Karpas-422 (cell line): ENCODE measurements at regions not wholly inside any gene's neighbourhood (a gene's known extent, or its start where the extent isn't known, plus 50 kb on each side); places are given as distances from the start of the nearest gene placed in this dataset.
A peak's percentile ranks its signal among the peaks of the same experiment; 100 is the strongest.

Experiments used
- DNase-seq: peaks from one replicate; pipeline ENCODE4 v3.0.0-alpha.2; 2015
- H2AFZ ChIP-seq: fragments of 200-600 bp; sonication (generic); 2 replicates; pipeline ENCODE4 v1.6.1; 2014; ENCODE audit warnings: antibody characterized with exemption, low read length, mixed read lengths
- H3K27ac ChIP-seq: fragments of 200-600 bp; sonication (generic); 2 replicates; pipeline ENCODE4 v1.5.1; 2014; ENCODE audit warnings: mild to moderate bottlenecking, low read length, moderate library complexity
- H3K27me3 ChIP-seq: fragments of 200-600 bp; sonication (generic); 2 replicates; pipeline ENCODE4 v1.6.1; 2014; ENCODE audit warnings: low read length, mixed read lengths
- H3K36me3 ChIP-seq: fragments of 200-600 bp; sonication (generic); 2 replicates; pipeline ENCODE4 v1.6.1; 2014; ENCODE audit warnings: low read length, mixed read lengths; ENCODE audit not compliant: insufficient read depth
- H3K4me1 ChIP-seq: fragments of 200-600 bp; sonication (generic); 2 replicates; pipeline ENCODE4 v1.6.1; 2014; ENCODE audit warnings: mild to moderate bottlenecking, low read length, mixed read lengths
- H3K4me2 ChIP-seq: fragments of 200-600 bp; sonication (generic); 2 replicates; pipeline ENCODE4 v1.6.1; 2014; ENCODE audit warnings: low read length, low read depth, mild to moderate bottlenecking; ENCODE audit not compliant: poor library complexity, severe bottlenecking
- H3K4me3 ChIP-seq: fragments of 200-600 bp; sonication (generic); 2 replicates; pipeline ENCODE4 v1.5.1; 2014; ENCODE audit warnings: mild to moderate bottlenecking, antibody characterized with exemption, low read length, mixed read lengths
- H3K79me2 ChIP-seq: fragments of 200-600 bp; sonication (generic); 2 replicates; pipeline ENCODE4 v1.6.1; 2014; ENCODE audit warnings: mild to moderate bottlenecking, low read length, mixed read lengths
- H3K9ac ChIP-seq: fragments of 200-600 bp; sonication (generic); 2 replicates; pipeline ENCODE4 v1.6.0; 2014; ENCODE audit warnings: low read length
- H3K9me2 ChIP-seq: fragments of 200-600 bp; sonication (generic), shearing (Covaris generic); replicated peaks from 2 replicates; pipeline ENCODE4 v1.6.0; 2014; ENCODE audit warnings: mild to moderate bottlenecking, low read length, moderate library complexity; ENCODE audit not compliant: insufficient read depth
- H3K9me3 ChIP-seq: fragments of 300-700, 200-600 bp; sonication (generic); 2 replicates; pipeline ENCODE4 v1.6.1; 2014; ENCODE audit warnings: low read length, mixed read lengths
- H4K20me1 ChIP-seq: fragments of 200-600 bp; sonication (generic); 2 replicates; pipeline ENCODE4 v1.6.1; 2014; ENCODE audit warnings: mild to moderate bottlenecking, antibody characterized with exemption, low read length, low read depth; ENCODE audit not compliant: insufficient read depth

DNA sequence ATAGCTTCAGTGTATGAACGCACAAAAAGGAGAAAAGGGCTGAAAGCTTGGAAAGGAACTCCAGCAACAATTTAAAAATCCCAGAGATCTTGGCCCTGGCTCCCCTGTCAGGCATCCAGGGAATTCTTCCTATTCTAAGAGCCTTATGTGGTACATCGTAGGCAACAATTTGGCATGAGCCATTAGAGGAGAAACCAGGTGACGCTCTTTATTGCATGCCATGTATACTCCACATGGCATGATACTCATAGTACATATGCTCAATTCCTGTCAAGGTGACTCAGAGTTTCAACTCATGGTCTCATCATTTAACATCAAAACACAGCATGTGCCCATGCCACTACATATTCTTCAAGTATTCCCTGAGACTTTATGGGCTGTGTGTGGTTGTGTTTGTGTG lies 191.3 kb downstream of the OR13H1 start:
- H3K4me3 ChIP-seq: no peak overlapping the region
- no peak overlapping the region for H3K9ac ChIP-seq
- no peaks in the 10 kb centered on the region for H3K79me2 ChIP-seq

DNA sequence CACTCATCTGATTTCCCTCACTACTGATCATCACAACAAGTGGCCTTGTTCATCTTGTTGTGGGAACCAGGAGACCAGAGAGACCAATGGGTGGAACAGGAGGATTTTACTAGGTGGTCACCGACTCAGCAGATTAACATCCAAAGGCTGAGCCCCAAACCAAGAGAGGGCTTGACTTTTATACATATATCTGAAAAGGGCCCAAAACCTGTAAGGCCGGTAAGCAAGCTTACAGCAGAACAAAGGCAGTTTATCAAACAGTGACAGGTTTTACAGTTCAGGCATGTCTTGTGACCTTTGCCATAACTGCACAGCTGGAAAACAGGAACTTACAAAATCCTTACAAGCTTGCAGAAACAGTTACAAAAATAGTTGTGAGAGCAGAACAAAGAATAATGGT lies 195.9 kb downstream of the OR13H1 start:
- H3K79me2 ChIP-seq: no peaks in the 10 kb centered on the region
- H3K27ac ChIP-seq: no peak overlapping the region
- no peaks in the 10 kb centered on the region for H3K27me3 ChIP-seq
- no peak overlapping the region for H3K4me2 ChIP-seq
- H3K9ac ChIP-seq: no peak overlapping the region
- no peak for DNase-seq
- H3K9me2 ChIP-seq: no peaks in the 10 kb centered on the region
- no peaks in the 10 kb centered on the region; the same call in 1 of the 2 replicates for H3K36me3 ChIP-seq
- H4K20me1 ChIP-seq: no peaks in the 10 kb centered on the region
- H3K4me1 ChIP-seq: peaks cover 5% of the 10 kb centered on the region
- H3K9me3 ChIP-seq: peaks cover 4% of the 10 kb centered on the region
- H2AFZ ChIP-seq: no peak overlapping the region
- H3K4me3 ChIP-seq: no peak overlapping the region

More for the DNA sequence above, 191.3 kb downstream of the OR13H1 start:
- Histone ChIP-seq H3K9me2 (no peaks in the 10 kb centered on the region), H3K27me3 (no peaks in the 10 kb centered on the region), H3K4me1 (peaks cover 4% of the 10 kb centered on the region), H3K36me3 (no peaks in the 10 kb centered on the region; the same call in 1 of the 2 replicates), H4K20me1 (no peaks in the 10 kb centered on the region), H3K9me3 (peaks cover 4% of the 10 kb centered on the region), H2AFZ (no peak overlapping the region), H3K27ac (no peak overlapping the region), H3K4me2 (no peak overlapping the region)
- no peak for DNase-seq

DNA sequence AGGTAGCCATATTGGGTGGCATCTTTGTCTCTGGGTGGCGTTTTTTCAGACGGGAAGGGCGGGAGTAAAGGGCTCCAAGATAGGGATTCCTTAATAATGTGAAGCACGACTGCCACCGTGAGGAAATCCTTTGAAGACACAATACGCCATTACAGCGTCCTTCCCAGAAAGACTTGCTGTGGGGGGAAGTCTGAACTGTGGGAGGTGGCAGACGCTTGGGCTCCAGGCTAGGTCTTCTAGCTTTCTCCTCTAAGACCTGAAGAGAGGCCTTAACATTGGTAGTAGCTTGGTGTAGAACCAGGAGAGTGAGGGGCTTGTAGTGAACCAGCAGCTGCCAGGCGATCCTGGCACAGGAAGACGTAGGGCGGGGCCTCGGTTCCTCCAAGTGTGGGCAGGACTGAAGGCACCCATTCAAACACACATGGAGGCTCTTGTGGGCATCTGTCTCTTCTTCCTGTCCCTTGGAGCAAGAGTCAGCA lies 197.3 kb downstream of the OR13H1 start:
- DNase-seq: peak; percentile 90
- H3K9me3 ChIP-seq: peaks cover 4% of the 10 kb centered on the region
- H2AFZ ChIP-seq: peak overlapping the region; percentile 89
- no peaks in the 10 kb centered on the region for H3K27me3 ChIP-seq
- no peaks in the 10 kb centered on the region; the same call in 1 of the 2 replicates for H3K36me3 ChIP-seq
- peaks cover 9% of the 10 kb centered on the region for H3K4me1 ChIP-seq
- peak overlapping the region; percentile 49; the same call in 1 of the 2 replicates for H3K27ac ChIP-seq
- peak overlapping the region; percentile 64 for H3K4me2 ChIP-seq
- H4K20me1 ChIP-seq: no peaks in the 10 kb centered on the region
- H3K79me2 ChIP-seq: no peaks in the 10 kb centered on the region
- H3K9ac ChIP-seq: peak overlapping the region; percentile 58
- no peaks in the 10 kb centered on the region for H3K9me2 ChIP-seq
- H3K4me3 ChIP-seq: peak overlapping the region; percentile 61; the same call in 1 of the 2 replicates

DNA sequence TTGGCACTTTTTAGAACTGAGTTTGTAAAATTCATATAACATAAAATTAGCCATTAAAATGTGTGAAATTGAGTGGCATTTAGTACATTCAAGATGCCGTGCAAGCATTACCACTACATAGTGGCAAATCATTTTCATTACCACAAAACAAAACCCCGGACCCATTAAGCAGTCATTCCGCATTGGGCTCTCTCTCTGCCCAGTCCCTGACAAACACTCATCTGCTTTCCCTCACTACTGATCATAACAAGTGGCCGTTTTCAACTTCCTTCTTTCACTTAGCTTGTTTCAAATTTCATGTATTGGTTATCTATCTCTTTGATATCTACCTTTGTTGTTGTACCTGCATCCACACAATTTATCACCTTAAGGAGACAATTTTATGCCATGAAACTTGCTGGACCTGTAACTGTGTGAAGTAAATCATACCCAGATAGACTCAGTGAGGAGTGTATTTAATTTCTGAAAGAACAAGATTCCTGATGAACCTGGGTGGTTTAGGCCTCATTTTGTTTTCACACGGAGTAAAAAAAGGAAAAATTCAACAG lies 202.1 kb downstream of the OR13H1 start:
- no peaks in the 10 kb centered on the region for H4K20me1 ChIP-seq
- H3K9ac ChIP-seq: peak overlapping the region; percentile 73
- no peaks in the 10 kb centered on the region for H3K36me3 ChIP-seq
- H3K79me2 ChIP-seq: no peaks in the 10 kb centered on the region
- DNase-seq: peak; percentile 68
- peak overlapping the region; percentile 80 for H3K4me2 ChIP-seq
- H3K4me3 ChIP-seq: peak overlapping the region; percentile 74
- H3K4me1 ChIP-seq: peaks cover 15% of the 10 kb centered on the region
- H3K27me3 ChIP-seq: no peaks in the 10 kb centered on the region
- no peaks in the 10 kb centered on the region for H3K9me3 ChIP-seq
- no peaks in the 10 kb centered on the region for H3K9me2 ChIP-seq
- H2AFZ ChIP-seq: peak overlapping the region; percentile 98
- H3K27ac ChIP-seq: peak overlapping the region; percentile 67

DNA sequence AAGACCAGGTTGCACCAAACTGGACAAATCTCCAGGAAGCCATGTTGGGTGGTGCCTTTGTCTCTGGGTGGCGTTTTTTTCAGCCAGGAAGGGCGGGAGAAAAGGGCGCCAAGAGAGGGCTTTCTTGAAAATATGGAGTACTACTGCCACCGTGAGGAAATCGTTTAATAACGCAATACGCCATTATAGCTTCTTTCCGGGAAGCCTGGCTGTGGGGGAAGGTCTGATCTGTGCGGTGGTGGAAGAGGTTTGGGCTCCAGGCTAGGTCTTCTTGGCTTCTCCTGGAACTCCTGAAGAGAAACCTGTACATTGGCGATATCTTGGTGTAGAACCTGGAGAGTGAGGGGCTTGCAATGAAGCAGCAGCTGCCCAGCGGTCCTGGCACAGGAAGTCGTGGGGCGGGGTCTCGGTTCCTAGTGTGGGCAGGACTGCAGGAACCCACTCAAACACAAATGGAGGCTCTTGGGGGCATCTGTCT lies 202.7 kb downstream of the OR13H1 start:
- Histone ChIP-seq H3K4me2 (peak overlapping the region; percentile 80), H2AFZ (peak overlapping the region; percentile 98), H3K27me3 (no peaks in the 10 kb centered on the region), H3K27ac (peak overlapping the region; percentile 67), H3K36me3 (no peaks in the 10 kb centered on the region), H3K79me2 (no peaks in the 10 kb centered on the region), H3K9me2 (no peaks in the 10 kb centered on the region), H3K9ac (peak overlapping the region; percentile 73), H3K4me3 (peak overlapping the region; percentile 74), H3K9me3 (no peaks in the 10 kb centered on the region), H4K20me1 (no peaks in the 10 kb centered on the region), H3K4me1 (peaks cover 14% of the 10 kb centered on the region)
- peak; percentile 97 for DNase-seq

DNA sequence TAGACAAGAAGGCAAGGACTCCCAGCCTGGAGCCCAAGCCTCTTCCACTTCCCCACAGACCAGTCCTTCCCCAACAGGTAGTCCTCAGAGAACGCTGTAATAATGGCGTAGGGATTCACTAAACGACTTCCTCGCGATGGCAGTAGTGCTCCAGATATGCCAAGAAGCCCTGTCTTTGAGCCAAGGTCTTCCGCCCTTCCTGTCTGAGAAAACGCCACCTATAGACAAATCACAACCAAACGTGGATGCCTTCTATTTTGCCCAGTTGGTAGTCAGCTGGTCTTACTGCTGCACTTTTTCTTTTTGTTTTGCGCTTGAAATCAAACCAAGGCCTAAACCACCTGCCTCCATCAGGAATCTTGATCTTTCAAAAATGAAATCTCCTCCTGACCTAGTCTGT lies 203.3 kb downstream of the OR13H1 start:
- H3K4me1 ChIP-seq: peaks cover 18% of the 10 kb centered on the region
- H4K20me1 ChIP-seq: no peaks in the 10 kb centered on the region
- peak overlapping the region; percentile 89 for H2AFZ ChIP-seq
- peak; percentile 95 for DNase-seq
- peak overlapping the region; percentile 74 for H3K4me3 ChIP-seq
- peak overlapping the region; percentile 67 for H3K27ac ChIP-seq
- no peaks in the 10 kb centered on the region for H3K79me2 ChIP-seq
- peak overlapping the region; percentile 80 for H3K4me2 ChIP-seq
- no peaks in the 10 kb centered on the region for H3K9me3 ChIP-seq
- no peaks in the 10 kb centered on the region for H3K36me3 ChIP-seq
- H3K9ac ChIP-seq: peak overlapping the region; percentile 73
- no peaks in the 10 kb centered on the region for H3K9me2 ChIP-seq
- H3K27me3 ChIP-seq: no peaks in the 10 kb centered on the region

DNA sequence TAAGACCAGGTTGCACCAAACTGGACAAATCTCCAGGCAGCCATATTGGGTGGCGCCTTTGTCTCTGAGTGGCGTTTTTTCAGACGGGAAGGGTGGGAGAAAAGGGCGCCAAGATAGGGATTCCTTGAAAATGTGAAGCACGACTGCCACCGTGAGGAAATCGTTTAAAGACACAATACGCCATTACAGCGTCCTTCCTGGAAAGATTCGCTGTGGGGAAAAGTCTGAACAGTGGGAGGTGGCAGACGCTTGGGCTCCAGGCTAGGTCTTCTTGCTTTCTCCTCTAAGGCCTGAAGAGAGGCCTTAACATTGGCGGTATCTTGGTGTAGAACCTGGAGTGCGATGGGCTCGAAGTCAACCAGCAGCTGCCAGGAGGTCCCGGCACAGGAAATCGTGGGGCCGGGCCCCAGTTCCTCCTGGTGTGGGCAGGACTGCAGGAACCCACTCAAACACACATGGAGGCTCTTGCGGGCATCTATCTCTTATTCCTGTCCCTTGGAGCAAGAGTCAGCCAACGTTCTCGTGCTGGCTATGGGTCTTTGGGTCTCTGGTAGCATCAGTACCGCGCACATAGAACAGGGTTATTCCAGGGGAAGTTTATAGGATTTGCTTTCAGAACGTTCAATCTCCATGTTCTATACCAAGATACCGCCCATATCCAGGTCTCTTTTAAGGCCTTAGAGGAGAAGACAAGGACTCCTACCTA lies 208.8 kb downstream of the OR13H1 start:
- H3K36me3 ChIP-seq: no peaks in the 10 kb centered on the region
- H3K27me3 ChIP-seq: no peaks in the 10 kb centered on the region
- H2AFZ ChIP-seq: peak overlapping the region; percentile 93
- peak overlapping the region; percentile 56 for H3K27ac ChIP-seq
- peak overlapping the region; percentile 67 for H3K4me3 ChIP-seq
- H3K4me2 ChIP-seq: peak overlapping the region; percentile 87
- H4K20me1 ChIP-seq: no peaks in the 10 kb centered on the region
- DNase-seq: peak; percentile 90
- no peaks in the 10 kb centered on the region for H3K79me2 ChIP-seq
- H3K9me3 ChIP-seq: no peaks in the 10 kb centered on the region
- no peaks in the 10 kb centered on the region for H3K9me2 ChIP-seq
- peaks cover 22% of the 10 kb centered on the region for H3K4me1 ChIP-seq
- H3K9ac ChIP-seq: peak overlapping the region; percentile 66

DNA sequence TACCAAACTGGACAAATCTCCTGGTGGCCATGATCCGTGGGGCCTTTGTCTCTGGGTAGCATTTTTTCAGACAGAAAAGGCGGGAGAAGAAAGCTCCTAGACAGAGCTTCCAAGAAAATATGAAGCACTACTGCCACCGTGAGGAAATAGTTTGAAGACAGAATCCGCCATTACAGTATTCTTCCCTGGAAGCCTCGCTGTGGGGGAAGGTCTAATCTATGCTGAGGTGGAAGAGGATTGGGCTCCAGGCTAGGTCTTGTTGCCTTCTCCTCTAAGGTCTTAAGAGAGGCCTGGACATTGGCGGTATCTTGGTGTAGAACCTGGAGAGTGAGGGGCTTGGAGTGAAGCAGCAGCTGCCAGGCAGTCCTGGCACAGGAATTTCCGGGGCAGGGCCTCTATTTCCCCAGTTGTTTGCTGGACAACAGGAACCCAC lies 218.9 kb downstream of the OR13H1 start:
- no peaks in the 10 kb centered on the region for H3K9me3 ChIP-seq
- peak; percentile 95 for DNase-seq
- no peaks in the 10 kb centered on the region for H3K9me2 ChIP-seq
- peak overlapping the region; percentile 77 for H2AFZ ChIP-seq
- H3K27me3 ChIP-seq: no peaks in the 10 kb centered on the region
- no peak overlapping the region for H3K27ac ChIP-seq
- no peaks in the 10 kb centered on the region for H3K36me3 ChIP-seq
- H3K4me1 ChIP-seq: peaks cover 19% of the 10 kb centered on the region
- no peaks in the 10 kb centered on the region for H4K20me1 ChIP-seq
- no peaks in the 10 kb centered on the region for H3K79me2 ChIP-seq
- H3K4me2 ChIP-seq: peak overlapping the region; percentile 61
- peak overlapping the region; percentile 58 for H3K4me3 ChIP-seq
- H3K9ac ChIP-seq: peak overlapping the region; percentile 51
